ENCODE measurements at regions not wholly inside any gene's neighbourhood (a gene's known extent, or its start where the extent isn't known, plus 50 kb on each side); places are given as distances from the start of the nearest gene placed in this dataset.

DNA sequence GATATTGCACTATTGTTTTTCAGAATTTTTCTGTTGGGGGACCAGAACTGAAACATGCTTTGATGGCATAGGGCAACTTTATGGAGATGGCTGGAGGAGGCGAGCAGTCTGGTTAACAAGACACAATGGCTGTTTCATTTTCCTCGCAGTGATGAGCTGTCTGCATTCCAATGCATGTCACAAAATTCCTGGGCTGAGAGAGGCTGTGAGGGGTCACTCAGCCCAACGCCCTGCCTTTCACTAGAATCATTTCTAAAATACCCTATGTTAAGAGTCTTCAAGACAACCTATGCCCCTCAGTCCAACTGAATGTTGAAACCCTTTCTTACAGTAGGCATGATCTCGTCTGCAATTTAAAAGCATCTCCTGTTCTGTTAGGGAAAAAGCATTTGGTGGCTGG is 1090.0 kb downstream of the BCL11A start:
- TF ChIP-seq EZH2 (IDR thresholded peaks at IDR 0.05; ENCODE audit: insufficient read depth, poor library complexity, severe bottlenecking) (no peak), EZH2phosphoT487 (IDR thresholded peaks at IDR 0.05; ENCODE audit: insufficient read depth, low read depth) (no peak)

All from GM23248 (cell line).